NCI-H1417 (cell line): ENCODE measurements at regions not wholly inside any gene's neighbourhood (a gene's known extent, or its start where the extent isn't known, plus 50 kb on each side); places are given as distances from the start of the nearest gene placed in this dataset.

ENCODE experiments used
- DNase-seq, 3 experiments: peaks; one replicate each; lab custom pipeline; 2025; lab: John Stamatoyannopoulos, UW

GRCh38 chr2:200254773-200255172 lies 51.7 kb upstream of the SPATS2L start:
- DNase-seq: no peak

DNA sequence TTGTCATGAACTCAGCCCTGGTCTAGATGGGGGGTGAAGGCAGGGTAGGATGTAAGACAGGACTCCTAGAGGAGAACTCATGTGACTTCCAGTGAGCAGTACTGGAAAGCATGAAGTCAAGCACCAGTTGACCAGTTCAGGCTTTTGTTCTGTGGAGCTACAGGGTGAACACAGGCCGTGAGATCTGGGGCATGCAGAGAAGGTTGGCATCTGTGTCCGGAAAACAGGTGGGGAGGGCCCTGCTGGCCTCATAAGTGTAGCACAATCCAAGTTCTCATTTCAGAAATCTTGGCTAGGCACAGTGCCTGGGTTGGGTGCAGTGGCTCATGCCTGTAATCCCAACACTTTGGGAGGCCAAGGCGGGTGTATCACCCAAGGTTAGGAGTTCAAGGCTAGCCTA lies 50.9 kb upstream of the SPATS2L start:
- DNase-seq: no peak
